ENCODE measurements at regions not wholly inside any gene's neighbourhood (a gene's known extent, or its start where the extent isn't known, plus 50 kb on each side); places are given as distances from the start of the nearest gene placed in this dataset.
A peak's percentile ranks its signal among the peaks of the same experiment; 100 is the strongest.

GRCh38 chrX:79601341-79602131, 234.4 kb upstream of the ITM2A start:
- no peak for TF ChIP-seq CTCF (IDR thresholded peaks at IDR 0.05; ENCODE audit: control insufficient read depth, insufficient read depth, low read depth, low read length, missing control alignments)
- no peak for DNase-seq (ENCODE audit: low read depth)
- H3K4me3 ChIP-seq (ENCODE audit: control insufficient read depth, low read depth, low read length), result no peak overlapping the region

- TF ChIP-seq CTCF (IDR thresholded peaks at IDR 0.05; ENCODE audit: control insufficient read depth, insufficient read depth, low read depth, low read length, missing control alignments), result peak; percentile 28
- no peak for DNase-seq (ENCODE audit: low read depth)
- no peak overlapping the region for H3K4me3 ChIP-seq (ENCODE audit: control insufficient read depth, low read depth, low read length)
Observed at GRCh38 chrX:79592259-79592658, 225.1 kb upstream of the ITM2A start.

- TF ChIP-seq CTCF (IDR thresholded peaks at IDR 0.05; ENCODE audit: control insufficient read depth, insufficient read depth, low read depth, low read length, missing control alignments), result no peak
- no peak overlapping the region for H3K4me3 ChIP-seq (ENCODE audit: control insufficient read depth, low read depth, low read length)
- no peak for DNase-seq (ENCODE audit: low read depth)
Observed at GRCh38 chrX:79588233-79588632, 221.1 kb upstream of the ITM2A start.

- no peak overlapping the region for H3K4me3 ChIP-seq (ENCODE audit: control insufficient read depth, low read depth, low read length)
- DNase-seq (ENCODE audit: low read depth), result no peak
- no peak for TF ChIP-seq CTCF (IDR thresholded peaks at IDR 0.05; ENCODE audit: control insufficient read depth, insufficient read depth, low read depth, low read length, missing control alignments)
Observed at GRCh38 chrX:79573760-79574159, 206.6 kb upstream of the ITM2A start.

- no peak overlapping the region for H3K4me3 ChIP-seq (ENCODE audit: control insufficient read depth, low read depth, low read length)
- no peak for TF ChIP-seq CTCF (IDR thresholded peaks at IDR 0.05; ENCODE audit: control insufficient read depth, insufficient read depth, low read depth, low read length, missing control alignments)
- DNase-seq (ENCODE audit: low read depth), result no peak
Observed at GRCh38 chrX:79572566-79572965, 205.4 kb upstream of the ITM2A start.

- no peak overlapping the region for H3K4me3 ChIP-seq (ENCODE audit: control insufficient read depth, low read depth, low read length)
- no peak for DNase-seq (ENCODE audit: low read depth)
- no peak for TF ChIP-seq CTCF (IDR thresholded peaks at IDR 0.05; ENCODE audit: control insufficient read depth, insufficient read depth, low read depth, low read length, missing control alignments)
Observed at GRCh38 chrX:79570524-79571240, 203.5 kb upstream of the ITM2A start.
